ENCODE measurements at regions not wholly inside any gene's neighbourhood (a gene's known extent, or its start where the extent isn't known, plus 50 kb on each side); places are given as distances from the start of the nearest gene placed in this dataset.

GRCh38 chr7:16991551-16991950, 109.8 kb upstream of the AGR3 start:
- peaks cover 5% of the 10 kb centered on the region for H3K27me3 Mint-ChIP-seq (ENCODE audit: unreplicated experiment)
- H3K9me3 Mint-ChIP-seq (ENCODE audit: unreplicated experiment) = no peaks in the 10 kb centered on the region
- no peak for DNase-seq (ENCODE audit: low spot score)
- peaks cover 3% of the 10 kb centered on the region for H3K4me1 Mint-ChIP-seq (ENCODE audit: unreplicated experiment)
- no peaks in the 10 kb centered on the region for H3K36me3 Mint-ChIP-seq (ENCODE audit: low read depth, unreplicated experiment)
- H3K27ac Mint-ChIP-seq (ENCODE audit: unreplicated experiment) = no peak overlapping the region
- TF ChIP-seq CTCF (IDR thresholded peaks at IDR 0.05; ENCODE audit: unreplicated experiment) = no peak
- H3K4me3 Mint-ChIP-seq (ENCODE audit: unreplicated experiment) = no peak overlapping the region

DNA sequence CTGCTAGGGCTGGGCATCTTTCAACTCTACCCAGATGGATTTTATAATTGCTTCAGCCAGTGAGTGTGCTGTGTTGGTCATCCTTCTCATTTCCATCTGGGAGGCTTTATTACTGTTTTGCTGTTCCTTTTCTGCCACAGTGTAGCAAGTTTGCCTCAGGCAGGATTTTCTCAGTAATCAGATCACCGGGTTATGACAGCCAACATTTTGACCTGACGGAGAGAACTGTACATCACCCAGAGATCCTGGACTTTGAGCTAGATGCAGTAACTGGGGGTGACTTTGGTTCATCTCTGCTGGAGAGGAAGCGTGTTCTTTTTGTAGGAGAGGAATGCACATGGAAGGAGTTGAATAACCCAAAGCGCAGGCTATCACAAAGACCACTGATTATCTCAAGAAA, 111.8 kb upstream of the AGR3 start:
- Mint-ChIP-seq H3K4me1 (ENCODE audit: unreplicated experiment) (peaks cover 3% of the 10 kb centered on the region), H3K27ac (ENCODE audit: unreplicated experiment) (no peak overlapping the region), H3K9me3 (ENCODE audit: unreplicated experiment) (no peaks in the 10 kb centered on the region), H3K36me3 (ENCODE audit: low read depth, unreplicated experiment) (no peaks in the 10 kb centered on the region), H3K4me3 (ENCODE audit: unreplicated experiment) (no peak overlapping the region), H3K27me3 (ENCODE audit: unreplicated experiment) (peaks cover 7% of the 10 kb centered on the region)
- DNase-seq (ENCODE audit: low spot score) = no peak
- TF ChIP-seq CTCF (IDR thresholded peaks at IDR 0.05; ENCODE audit: unreplicated experiment) = no peak

- Mint-ChIP-seq H3K27me3 (ENCODE audit: unreplicated experiment) (peaks cover 2% of the 10 kb centered on the region), H3K4me3 (ENCODE audit: unreplicated experiment) (no peak overlapping the region), H3K36me3 (ENCODE audit: low read depth, unreplicated experiment) (no peaks in the 10 kb centered on the region), H3K27ac (ENCODE audit: unreplicated experiment) (no peak overlapping the region), H3K9me3 (ENCODE audit: unreplicated experiment) (no peaks in the 10 kb centered on the region), H3K4me1 (ENCODE audit: unreplicated experiment) (no peaks in the 10 kb centered on the region)
- TF ChIP-seq CTCF (IDR thresholded peaks at IDR 0.05; ENCODE audit: unreplicated experiment) = no peak
- DNase-seq (ENCODE audit: low spot score) = no peak
Measured at GRCh38 chr7:16998481-16999051, 116.8 kb upstream of the AGR3 start.

GRCh38 chr7:16999541-17000267, 117.9 kb upstream of the AGR3 start:
- no peak for TF ChIP-seq CTCF (IDR thresholded peaks at IDR 0.05; ENCODE audit: unreplicated experiment)
- H3K36me3 Mint-ChIP-seq (ENCODE audit: low read depth, unreplicated experiment) = no peaks in the 10 kb centered on the region
- H3K9me3 Mint-ChIP-seq (ENCODE audit: unreplicated experiment) = no peaks in the 10 kb centered on the region
- H3K27me3 Mint-ChIP-seq (ENCODE audit: unreplicated experiment) = peaks cover 2% of the 10 kb centered on the region
- H3K4me1 Mint-ChIP-seq (ENCODE audit: unreplicated experiment) = no peaks in the 10 kb centered on the region
- DNase-seq (ENCODE audit: low spot score) = no peak
- H3K4me3 Mint-ChIP-seq (ENCODE audit: unreplicated experiment) = no peak overlapping the region
- H3K27ac Mint-ChIP-seq (ENCODE audit: unreplicated experiment) = no peak overlapping the region

- no peak overlapping the region for H3K27ac Mint-ChIP-seq (ENCODE audit: unreplicated experiment)
- TF ChIP-seq CTCF (IDR thresholded peaks at IDR 0.05; ENCODE audit: unreplicated experiment) = no peak
- H3K4me3 Mint-ChIP-seq (ENCODE audit: unreplicated experiment) = no peak overlapping the region
- H3K4me1 Mint-ChIP-seq (ENCODE audit: unreplicated experiment) = peaks cover 18% of the 10 kb centered on the region
- no peaks in the 10 kb centered on the region for H3K36me3 Mint-ChIP-seq (ENCODE audit: low read depth, unreplicated experiment)
- no peaks in the 10 kb centered on the region for H3K27me3 Mint-ChIP-seq (ENCODE audit: unreplicated experiment)
- no peak for DNase-seq (ENCODE audit: low spot score)
- H3K9me3 Mint-ChIP-seq (ENCODE audit: unreplicated experiment) = no peaks in the 10 kb centered on the region
Measured at GRCh38 chr7:17005271-17005670, 123.5 kb upstream of the AGR3 start.
